NCI-H1092 (cell line): ENCODE measurements at regions not wholly inside any gene's neighbourhood (a gene's known extent, or its start where the extent isn't known, plus 50 kb on each side); places are given as distances from the start of the nearest gene placed in this dataset.
"Not testable (repeated sequence)": the region's sequence is repeated elsewhere in the genome, so short reads cannot be mapped to it uniquely, and the experiment has no call there.

Source experiments
- DNase-seq: peaks from one replicate; lab custom pipeline; 2025; lab: John Stamatoyannopoulos, UW

- peak; percentile 4 for DNase-seq
These were observed 541.1 kb downstream of the SATB2 start for GRCh38 chr2:198916548-198917080.

- no peak for DNase-seq
These were observed 544.2 kb downstream of the SATB2 start for GRCh38 chr2:198913394-198914152.

- DNase-seq, result no peak
These were observed 548.0 kb downstream of the SATB2 start for GRCh38 chr2:198909525-198910267.

GRCh38 chr2:198905881-198906612, 551.7 kb downstream of the SATB2 start:
- DNase-seq, result no peak

- DNase-seq, result no peak
These were observed 555.8 kb downstream of the SATB2 start for GRCh38 chr2:198901894-198902293.

GRCh38 chr2:198900141-198900540, 557.6 kb downstream of the SATB2 start:
- DNase-seq, result no peak

- DNase-seq, result no peak
These were observed 567.2 kb downstream of the SATB2 start for GRCh38 chr2:198890490-198890889.

GRCh38 chr2:198883604-198884003, 574.1 kb downstream of the SATB2 start:
- no peak for DNase-seq

GRCh38 chr2:198880986-198881385, 576.8 kb downstream of the SATB2 start:
- no peak for DNase-seq

GRCh38 chr2:198880421-198880820, 577.3 kb downstream of the SATB2 start:
- DNase-seq, result no peak

GRCh38 chr2:198874472-198874858, 583.3 kb downstream of the SATB2 start:
- no peak for DNase-seq

- DNase-seq, result no peak
These were observed 584.0 kb downstream of the SATB2 start for GRCh38 chr2:198873503-198874471.

GRCh38 chr2:198863655-198864054, 594.1 kb downstream of the SATB2 start:
- DNase-seq, result no peak

GRCh38 chr2:198861080-198861479, 596.7 kb downstream of the SATB2 start:
- DNase-seq, result no peak

- no peak for DNase-seq
These were observed 600.5 kb downstream of the SATB2 start for GRCh38 chr2:198857246-198857645.

GRCh38 chr2:198855746-198856145, 602.0 kb downstream of the SATB2 start:
- DNase-seq, result not testable (repeated sequence)

- DNase-seq, result no peak
These were observed 605.5 kb downstream of the SATB2 start for GRCh38 chr2:198852248-198852647.

GRCh38 chr2:198825534-198825933, 632.2 kb downstream of the SATB2 start:
- DNase-seq, result no peak

- DNase-seq, result no peak
These were observed 640.2 kb downstream of the SATB2 start for GRCh38 chr2:198817536-198817935.

GRCh38 chr2:198815626-198816025, 642.1 kb downstream of the SATB2 start:
- DNase-seq, result no peak

GRCh38 chr2:198811198-198811597, 646.5 kb downstream of the SATB2 start:
- no peak for DNase-seq
